ENCODE measurements at regions not wholly inside any gene's neighbourhood (a gene's known extent, or its start where the extent isn't known, plus 50 kb on each side); places are given as distances from the start of the nearest gene placed in this dataset.

DNA sequence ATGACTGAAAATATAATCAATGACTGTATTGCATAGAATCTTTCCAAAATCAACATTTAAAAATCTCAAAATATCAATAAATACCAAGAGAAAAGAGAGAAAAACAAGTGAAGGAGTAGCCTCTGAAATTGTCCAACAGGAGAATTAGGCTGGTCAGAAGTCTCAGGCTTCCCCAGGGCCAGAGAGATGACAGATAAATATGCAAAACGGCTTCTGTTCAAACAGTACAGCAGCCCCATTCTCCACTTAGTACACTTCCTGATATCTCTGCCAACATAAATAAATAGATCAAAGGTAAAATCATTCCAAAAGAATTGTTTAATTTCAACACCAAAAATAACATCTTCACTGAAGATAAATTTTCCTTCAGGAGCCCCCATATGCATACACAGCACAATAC is 204.7 kb upstream of the GABRA2 start:
- H3K27me3 ChIP-seq (ENCODE audit: control insufficient read depth, insufficient read depth, low read length) = no peaks in the 10 kb centered on the region
- H3K4me3 ChIP-seq (ENCODE audit: low read depth, low read length) = no peak overlapping the region
- no peak overlapping the region for H3K27ac ChIP-seq (ENCODE audit: low read depth, low read length)
- H3K9ac ChIP-seq (ENCODE audit: low read depth, low read length) = no peak overlapping the region
- 0 out of 2 replicates have a peak, but pooled peaks cover 4% of the 10 kb centered on the region for H3K4me1 ChIP-seq (ENCODE audit: control insufficient read depth, insufficient read depth, low read length)
- no peaks in the 10 kb centered on the region for H3K36me3 ChIP-seq (ENCODE audit: control insufficient read depth, insufficient read depth, low read length)
- no peaks in the 10 kb centered on the region for H3K9me3 ChIP-seq (ENCODE audit: control insufficient read depth, insufficient read depth, low read length)

DNA sequence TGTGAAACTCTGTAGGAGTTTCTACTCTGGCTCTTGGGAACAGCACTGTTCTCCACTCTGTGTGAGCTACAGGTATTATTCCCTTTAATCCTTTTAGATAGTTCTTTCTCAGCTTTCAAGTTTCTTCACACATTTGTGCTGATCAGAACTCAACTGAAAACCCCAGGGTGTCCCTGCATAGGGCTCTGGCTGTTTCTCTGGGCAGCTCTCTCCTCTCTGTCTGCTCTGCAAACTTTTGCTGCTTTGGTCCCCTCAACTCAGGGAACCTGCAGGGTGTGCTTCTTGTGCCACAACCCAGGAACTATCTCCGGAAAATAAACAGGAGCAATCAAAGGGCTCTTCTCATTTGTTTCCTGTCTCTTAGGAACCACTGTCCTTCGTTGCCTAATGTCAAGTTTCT is 196.6 kb upstream of the GABRA2 start:
- Histone ChIP-seq H3K4me3 (ENCODE audit: low read depth, low read length) (no peak overlapping the region), H3K9me3 (ENCODE audit: control insufficient read depth, insufficient read depth, low read length) (no peaks in the 10 kb centered on the region), H3K9ac (ENCODE audit: low read depth, low read length) (no peak overlapping the region), H3K27ac (ENCODE audit: low read depth, low read length) (no peak overlapping the region), H3K36me3 (ENCODE audit: control insufficient read depth, insufficient read depth, low read length) (no peaks in the 10 kb centered on the region), H3K27me3 (ENCODE audit: control insufficient read depth, insufficient read depth, low read length) (no peaks in the 10 kb centered on the region), H3K4me1 (ENCODE audit: control insufficient read depth, insufficient read depth, low read length) (no peaks in the 10 kb centered on the region)

DNA sequence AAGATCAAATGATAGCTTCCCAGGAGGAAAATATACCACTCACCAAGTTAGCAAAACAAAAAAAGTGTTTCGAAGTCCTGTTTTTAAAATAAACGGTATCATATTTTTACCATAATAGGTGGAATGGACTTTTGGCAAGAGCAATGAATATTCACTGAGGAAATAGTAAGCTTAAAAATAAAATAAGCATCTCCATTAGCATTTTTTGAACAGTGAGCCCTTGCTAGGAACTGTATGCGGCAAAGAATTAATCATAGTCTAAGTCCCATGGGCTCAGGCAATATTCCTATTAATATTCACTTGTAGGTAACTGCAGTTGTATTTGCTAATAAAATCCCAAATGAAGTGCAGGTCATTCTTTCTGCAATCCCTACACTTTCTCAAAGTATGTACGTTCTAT is 191.7 kb upstream of the GABRA2 start:
- Histone ChIP-seq H3K27ac (ENCODE audit: low read depth, low read length) (no peak overlapping the region), H3K27me3 (ENCODE audit: control insufficient read depth, insufficient read depth, low read length) (no peaks in the 10 kb centered on the region), H3K9ac (ENCODE audit: low read depth, low read length) (no peak overlapping the region), H3K4me1 (ENCODE audit: control insufficient read depth, insufficient read depth, low read length) (no peaks in the 10 kb centered on the region), H3K9me3 (ENCODE audit: control insufficient read depth, insufficient read depth, low read length) (no peaks in the 10 kb centered on the region), H3K36me3 (ENCODE audit: control insufficient read depth, insufficient read depth, low read length) (no peaks in the 10 kb centered on the region), H3K4me3 (ENCODE audit: low read depth, low read length) (no peak overlapping the region)

DNA sequence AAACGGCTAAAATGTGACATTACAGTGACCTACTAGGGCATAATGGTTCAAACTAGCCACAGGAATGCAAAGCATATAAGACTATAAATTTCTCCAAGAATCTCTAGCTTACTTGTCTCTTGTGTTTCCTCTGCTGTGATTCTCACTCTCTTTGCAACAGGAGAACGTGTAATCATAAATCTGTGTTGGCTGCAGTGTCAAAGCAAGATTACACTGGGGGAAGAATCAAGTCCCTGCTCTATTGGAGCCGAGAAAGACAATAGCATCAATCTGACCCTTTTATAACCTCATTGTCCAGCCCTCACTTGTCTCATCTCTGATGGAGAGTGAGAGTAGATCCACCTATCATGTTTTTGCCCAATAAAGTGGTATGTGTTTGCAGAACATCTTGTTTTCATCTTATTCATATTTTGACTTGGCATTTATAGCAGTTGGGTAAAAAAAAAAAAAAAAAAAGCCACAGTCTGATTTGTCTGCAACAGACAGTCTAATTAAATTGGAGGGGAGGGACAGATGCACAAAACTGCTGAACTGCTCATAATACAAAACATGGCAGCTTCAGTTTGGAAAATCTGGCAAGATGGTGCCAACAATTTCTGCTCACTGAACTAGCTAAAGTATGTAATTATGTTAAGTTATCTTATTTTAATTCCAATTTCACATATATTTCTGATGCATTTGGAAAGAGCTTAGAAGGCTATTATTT is 165.0 kb upstream of the GABRA2 start:
- Histone ChIP-seq H3K27ac (ENCODE audit: low read depth, low read length) (no peak overlapping the region), H3K9me3 (ENCODE audit: control insufficient read depth, insufficient read depth, low read length) (no peaks in the 10 kb centered on the region)

DNA sequence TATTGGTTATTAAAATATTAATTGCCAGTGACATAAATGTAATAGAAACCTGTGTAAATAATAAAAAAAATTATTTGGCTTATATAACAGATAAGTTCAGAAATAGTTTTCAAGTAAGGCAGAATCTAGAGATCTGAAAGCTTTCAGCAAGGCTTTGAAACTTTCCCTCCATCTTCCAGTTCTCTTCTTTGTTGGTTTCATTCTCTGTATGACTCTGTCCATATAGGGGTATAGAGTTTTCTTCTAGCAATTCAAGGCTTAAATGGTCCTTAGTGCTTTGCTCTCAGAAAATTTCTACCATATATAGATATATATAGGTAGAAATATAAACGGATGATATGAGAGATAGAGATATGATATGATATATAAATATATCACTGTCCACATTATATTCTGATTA is 160.5 kb upstream of the GABRA2 start:
- no peaks in the 10 kb centered on the region for H3K9me3 ChIP-seq (ENCODE audit: control insufficient read depth, insufficient read depth, low read length)
- no peaks in the 10 kb centered on the region for H3K27me3 ChIP-seq (ENCODE audit: control insufficient read depth, insufficient read depth, low read length)
- H3K27ac ChIP-seq (ENCODE audit: low read depth, low read length) = no peak overlapping the region
- H3K4me3 ChIP-seq (ENCODE audit: low read depth, low read length) = no peak overlapping the region
- H3K9ac ChIP-seq (ENCODE audit: low read depth, low read length) = no peak overlapping the region
- no peaks in the 10 kb centered on the region for H3K36me3 ChIP-seq (ENCODE audit: control insufficient read depth, insufficient read depth, low read length)
- H3K4me1 ChIP-seq (ENCODE audit: control insufficient read depth, insufficient read depth, low read length) = no peaks in the 10 kb centered on the region

More for the DNA sequence above, 165.0 kb upstream of the GABRA2 start:
- Histone ChIP-seq H3K4me1 (ENCODE audit: control insufficient read depth, insufficient read depth, low read length) (peaks cover 8% of the 10 kb centered on the region), H3K36me3 (ENCODE audit: control insufficient read depth, insufficient read depth, low read length) (no peaks in the 10 kb centered on the region), H3K27me3 (ENCODE audit: control insufficient read depth, insufficient read depth, low read length) (no peaks in the 10 kb centered on the region), H3K9ac (ENCODE audit: low read depth, low read length) (no peak overlapping the region), H3K4me3 (ENCODE audit: low read depth, low read length) (no peak overlapping the region)

DNA sequence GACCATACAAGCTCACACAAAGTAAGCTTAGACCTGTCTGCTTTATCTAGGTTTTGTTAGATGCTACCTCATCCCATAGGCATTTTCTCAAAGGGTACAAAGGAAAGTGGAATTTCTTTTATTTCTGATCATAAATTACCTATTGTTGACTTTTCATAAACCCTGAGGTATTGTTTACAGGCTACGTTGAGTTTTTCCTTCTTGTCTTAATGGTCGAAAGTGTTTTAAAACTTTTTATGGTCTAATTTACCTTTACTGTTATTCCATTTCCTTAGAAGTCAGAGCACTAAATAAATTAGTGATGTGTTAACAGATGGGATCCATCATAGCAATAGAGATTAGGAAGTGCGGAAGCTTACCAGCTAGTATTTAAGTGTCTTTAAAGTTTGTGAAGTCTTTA is 159.2 kb upstream of the GABRA2 start:
- H3K4me1 ChIP-seq (ENCODE audit: control insufficient read depth, insufficient read depth, low read length) = no peaks in the 10 kb centered on the region
- no peaks in the 10 kb centered on the region for H3K36me3 ChIP-seq (ENCODE audit: control insufficient read depth, insufficient read depth, low read length)
- H3K9me3 ChIP-seq (ENCODE audit: control insufficient read depth, insufficient read depth, low read length) = no peaks in the 10 kb centered on the region
- H3K9ac ChIP-seq (ENCODE audit: low read depth, low read length) = no peak overlapping the region
- H3K4me3 ChIP-seq (ENCODE audit: low read depth, low read length) = no peak overlapping the region
- no peak overlapping the region for H3K27ac ChIP-seq (ENCODE audit: low read depth, low read length)
- no peaks in the 10 kb centered on the region for H3K27me3 ChIP-seq (ENCODE audit: control insufficient read depth, insufficient read depth, low read length)

DNA sequence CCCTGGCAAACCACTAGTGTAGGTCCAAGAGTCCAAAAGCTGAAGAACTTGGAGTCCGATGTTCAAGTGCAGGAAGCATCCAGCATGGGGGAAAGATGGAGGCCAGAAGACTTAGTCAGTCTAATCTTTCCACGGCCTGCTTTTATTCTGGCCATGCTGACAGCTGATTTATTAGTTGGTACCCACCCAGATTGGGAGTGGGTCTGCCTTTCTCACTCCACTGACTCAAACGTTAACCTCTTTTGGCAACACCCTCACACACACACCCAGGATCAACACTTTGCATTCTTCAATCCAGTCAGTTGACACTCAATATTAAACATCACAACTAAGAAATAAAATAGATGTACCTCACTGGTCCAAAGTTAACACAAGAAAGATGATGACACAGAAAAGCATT is 134.8 kb upstream of the GABRA2 start:
- H3K9me3 ChIP-seq (ENCODE audit: control insufficient read depth, insufficient read depth, low read length) = no peaks in the 10 kb centered on the region; the same call in 1 of the 2 replicates
- H3K9ac ChIP-seq (ENCODE audit: low read depth, low read length) = no peak overlapping the region
- no peak overlapping the region for H3K27ac ChIP-seq (ENCODE audit: low read depth, low read length)
- H3K36me3 ChIP-seq (ENCODE audit: control insufficient read depth, insufficient read depth, low read length) = no peaks in the 10 kb centered on the region
- H3K27me3 ChIP-seq (ENCODE audit: control insufficient read depth, insufficient read depth, low read length) = no peaks in the 10 kb centered on the region
- H3K4me3 ChIP-seq (ENCODE audit: low read depth, low read length) = no peak overlapping the region
- no peaks in the 10 kb centered on the region for H3K4me1 ChIP-seq (ENCODE audit: control insufficient read depth, insufficient read depth, low read length)

DNA sequence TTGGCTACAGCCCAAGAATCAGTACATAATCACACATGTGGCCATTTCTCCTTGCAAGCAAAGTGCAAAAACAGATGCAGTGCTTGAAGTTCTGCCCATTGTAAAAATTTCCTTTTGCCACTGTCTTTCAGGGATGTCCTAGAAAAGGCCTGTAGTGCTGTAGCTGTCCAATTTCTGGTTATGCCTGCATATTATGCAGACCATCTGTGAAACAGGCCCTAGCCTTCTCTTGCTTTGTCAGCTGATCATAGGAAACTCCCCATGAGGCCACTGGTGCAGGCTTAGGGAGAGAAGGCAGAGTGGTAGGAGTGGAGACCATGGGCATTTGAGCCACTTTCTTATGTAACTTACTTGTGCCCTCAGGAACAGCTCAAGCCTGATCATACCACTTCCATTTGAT is 130.4 kb upstream of the GABRA2 start:
- no peak overlapping the region for H3K9ac ChIP-seq (ENCODE audit: low read depth, low read length)
- no peaks in the 10 kb centered on the region for H3K36me3 ChIP-seq (ENCODE audit: control insufficient read depth, insufficient read depth, low read length)
- no peaks in the 10 kb centered on the region; the same call in 1 of the 2 replicates for H3K9me3 ChIP-seq (ENCODE audit: control insufficient read depth, insufficient read depth, low read length)
- no peaks in the 10 kb centered on the region for H3K4me1 ChIP-seq (ENCODE audit: control insufficient read depth, insufficient read depth, low read length)
- H3K4me3 ChIP-seq (ENCODE audit: low read depth, low read length) = no peak overlapping the region
- no peak overlapping the region for H3K27ac ChIP-seq (ENCODE audit: low read depth, low read length)
- no peaks in the 10 kb centered on the region for H3K27me3 ChIP-seq (ENCODE audit: control insufficient read depth, insufficient read depth, low read length)

DNA sequence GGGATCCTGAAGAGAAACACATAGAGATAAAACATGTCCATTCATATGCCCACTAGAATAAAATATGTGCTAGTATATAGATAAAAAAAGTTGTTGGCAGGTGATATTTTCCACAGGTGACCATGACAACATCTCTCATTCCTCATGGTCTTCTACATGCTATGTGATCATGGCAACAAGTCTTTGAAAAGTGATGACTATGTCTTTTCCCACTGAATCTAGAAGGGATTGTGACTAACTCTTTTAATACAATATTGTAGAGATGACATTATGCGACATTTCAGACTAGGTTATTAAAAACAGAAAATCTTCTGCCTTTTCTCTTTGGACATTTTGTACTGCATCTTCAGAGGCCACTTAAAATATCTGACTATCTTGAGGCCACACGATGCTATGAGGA is 126.0 kb upstream of the GABRA2 start:
- no peaks in the 10 kb centered on the region for H3K36me3 ChIP-seq (ENCODE audit: control insufficient read depth, insufficient read depth, low read length)
- no peaks in the 10 kb centered on the region for H3K27me3 ChIP-seq (ENCODE audit: control insufficient read depth, insufficient read depth, low read length)

DNA sequence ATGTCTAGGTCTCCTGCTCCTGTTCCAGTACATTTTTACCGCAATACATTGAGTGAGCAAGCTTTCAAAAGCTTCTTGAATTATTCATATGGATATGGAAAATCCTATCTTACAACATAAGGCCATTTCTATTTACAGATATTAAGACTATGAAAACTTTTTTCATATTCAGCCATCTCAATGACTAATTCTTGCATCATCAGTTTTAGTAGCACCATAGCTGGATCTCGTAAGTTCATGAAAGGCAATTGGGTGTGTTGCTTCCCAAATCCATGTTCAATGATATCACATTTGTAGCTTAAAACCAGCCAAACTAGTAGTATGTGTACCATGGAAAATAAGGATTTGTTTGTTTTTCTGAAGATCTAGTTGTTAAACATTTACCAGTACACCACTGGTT is 118.3 kb upstream of the GABRA2 start:
- H3K27me3 ChIP-seq (ENCODE audit: control insufficient read depth, insufficient read depth, low read length) = no peaks in the 10 kb centered on the region
- no peaks in the 10 kb centered on the region for H3K9me3 ChIP-seq (ENCODE audit: control insufficient read depth, insufficient read depth, low read length)
- no peak overlapping the region for H3K9ac ChIP-seq (ENCODE audit: low read depth, low read length)
- no peaks in the 10 kb centered on the region for H3K4me1 ChIP-seq (ENCODE audit: control insufficient read depth, insufficient read depth, low read length)
- no peak overlapping the region for H3K27ac ChIP-seq (ENCODE audit: low read depth, low read length)
- no peak overlapping the region for H3K4me3 ChIP-seq (ENCODE audit: low read depth, low read length)
- no peaks in the 10 kb centered on the region for H3K36me3 ChIP-seq (ENCODE audit: control insufficient read depth, insufficient read depth, low read length)

More for the DNA sequence above, 126.0 kb upstream of the GABRA2 start:
- no peaks in the 10 kb centered on the region for H3K4me1 ChIP-seq (ENCODE audit: control insufficient read depth, insufficient read depth, low read length)
- H3K9ac ChIP-seq (ENCODE audit: low read depth, low read length) = no peak overlapping the region
- H3K27ac ChIP-seq (ENCODE audit: low read depth, low read length) = no peak overlapping the region
- no peak overlapping the region for H3K4me3 ChIP-seq (ENCODE audit: low read depth, low read length)
- H3K9me3 ChIP-seq (ENCODE audit: control insufficient read depth, insufficient read depth, low read length) = no peaks in the 10 kb centered on the region

DNA sequence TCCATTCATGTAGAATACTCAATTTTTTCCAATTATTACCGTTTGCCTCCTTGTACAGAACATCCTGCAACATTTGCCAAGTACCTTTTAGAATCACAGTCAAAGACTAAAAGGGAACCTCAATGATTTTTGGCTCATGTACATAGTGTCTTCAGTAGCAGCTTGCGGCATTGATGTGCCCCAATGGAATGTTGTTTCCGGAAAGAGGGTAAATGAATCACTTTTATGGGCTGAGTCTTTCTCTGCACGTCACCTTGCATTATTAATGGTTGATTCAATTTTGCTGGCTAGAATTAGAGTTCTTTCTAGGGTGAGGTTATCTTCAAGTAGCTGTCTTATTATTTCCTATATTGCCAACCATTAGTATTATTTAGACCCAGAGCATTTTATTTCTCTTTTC is 116.9 kb upstream of the GABRA2 start:
- Histone ChIP-seq H3K4me1 (ENCODE audit: control insufficient read depth, insufficient read depth, low read length) (no peaks in the 10 kb centered on the region), H3K27ac (ENCODE audit: low read depth, low read length) (no peak overlapping the region), H3K9me3 (ENCODE audit: control insufficient read depth, insufficient read depth, low read length) (no peaks in the 10 kb centered on the region), H3K4me3 (ENCODE audit: low read depth, low read length) (no peak overlapping the region), H3K9ac (ENCODE audit: low read depth, low read length) (no peak overlapping the region), H3K27me3 (ENCODE audit: control insufficient read depth, insufficient read depth, low read length) (no peaks in the 10 kb centered on the region), H3K36me3 (ENCODE audit: control insufficient read depth, insufficient read depth, low read length) (no peaks in the 10 kb centered on the region)

Data from HUES48 (cell line).